ACHN (cell line): ENCODE measurements at regions not wholly inside any gene's neighbourhood (a gene's known extent, or its start where the extent isn't known, plus 50 kb on each side); places are given as distances from the start of the nearest gene placed in this dataset.

Experiments
- DNase-seq: peaks from one replicate; pipeline ENCODE4 v3.0.0-alpha.2; 2015
- in situ Hi-C: cut with HindIII; loops from 2 replicates; pipeline ENCODE4 v1.10.0; 2017; ENCODE audit warnings: low sequenced_read_pairs, low pct_ligation_motif_present, low pct_unique_long_range_greater_than_20kb

GRCh38 chrX:10073671-10074070 lies 83.1 kb upstream of the CLCN4 start:
- DNase-seq, result no peak
- in situ Hi-C loops, result no loop called here

GRCh38 chrX:10074241-10074941 lies 82.4 kb upstream of the CLCN4 start:
- in situ Hi-C loops, result no loop called here
- no peak for DNase-seq

GRCh38 chrX:10076765-10077164 lies 80.0 kb upstream of the CLCN4 start:
- in situ Hi-C loops, result no loop called here
- DNase-seq, result no peak

- in situ Hi-C loops, result no loop called here
- DNase-seq, result no peak
Measured at GRCh38 chrX:10077425-10078188, 79.2 kb upstream of the CLCN4 start.

GRCh38 chrX:10078266-10078665 lies 78.5 kb upstream of the CLCN4 start:
- DNase-seq, result no peak
- in situ Hi-C loops, result no loop called here

GRCh38 chrX:10079231-10079630 lies 77.5 kb upstream of the CLCN4 start:
- in situ Hi-C loops, result no loop called here
- DNase-seq, result no peak

- DNase-seq, result no peak
- in situ Hi-C loops, result no loop called here
Measured at GRCh38 chrX:10083809-10084208, 73.0 kb upstream of the CLCN4 start.

GRCh38 chrX:10085223-10085622 lies 71.6 kb upstream of the CLCN4 start:
- in situ Hi-C loops, result no loop called here
- DNase-seq, result no peak

- in situ Hi-C loops, result no loop called here
Measured at GRCh38 chrX:10086676-10087075, 70.1 kb upstream of the CLCN4 start.

GRCh38 chrX:10087391-10087790 lies 69.4 kb upstream of the CLCN4 start:
- in situ Hi-C loops, result no loop called here
- DNase-seq, result no peak

More at GRCh38 chrX:10086676-10087075, 70.1 kb upstream of the CLCN4 start:
- DNase-seq, result no peak

- in situ Hi-C loops, result no loop called here
- no peak for DNase-seq
Measured at GRCh38 chrX:10089378-10089795, 67.4 kb upstream of the CLCN4 start.

GRCh38 chrX:10090319-10090718 lies 66.5 kb upstream of the CLCN4 start:
- no peak for DNase-seq
- in situ Hi-C loops, result no loop called here

- no peak for DNase-seq
- in situ Hi-C loops, result no loop called here
Measured at GRCh38 chrX:10095246-10095645, 61.5 kb upstream of the CLCN4 start.

- in situ Hi-C loops, result no loop called here
- no peak for DNase-seq
Measured at GRCh38 chrX:10095698-10096432, 60.9 kb upstream of the CLCN4 start.

GRCh38 chrX:10098270-10098713 lies 58.5 kb upstream of the CLCN4 start:
- no peak for DNase-seq
- in situ Hi-C loops, result no loop called here

- no peak for DNase-seq
- in situ Hi-C loops, result no loop called here
Measured at GRCh38 chrX:10099411-10099810, 57.4 kb upstream of the CLCN4 start.

GRCh38 chrX:10101269-10101668 lies 55.5 kb upstream of the CLCN4 start:
- in situ Hi-C loops, result no loop called here
- no peak for DNase-seq

GRCh38 chrX:10102046-10102704 lies 54.6 kb upstream of the CLCN4 start:
- in situ Hi-C loops, result no loop called here
- no peak for DNase-seq

- DNase-seq, result peak; percentile 47
- in situ Hi-C loops, result no loop called here
Measured at GRCh38 chrX:10103023-10103422, 53.8 kb upstream of the CLCN4 start.
